ENCODE measurements at regions not wholly inside any gene's neighbourhood (a gene's known extent, or its start where the extent isn't known, plus 50 kb on each side); places are given as distances from the start of the nearest gene placed in this dataset.

- no peak for TF ChIP-seq CTCF (IDR thresholded peaks at IDR 0.05; ENCODE audit: borderline replicate concordance, insufficient read depth, low read depth, low read length)
- no peak overlapping the region for H3K4me3 ChIP-seq (ENCODE audit: low read depth, low read length)
Observed at GRCh38 chr6:121649951-121650350, 214.5 kb downstream of the GJA1 start.

GRCh38 chr6:121651420-121651819, 216.0 kb downstream of the GJA1 start:
- H3K4me3 ChIP-seq (ENCODE audit: low read depth, low read length): no peak overlapping the region
- TF ChIP-seq CTCF (IDR thresholded peaks at IDR 0.05; ENCODE audit: borderline replicate concordance, insufficient read depth, low read depth, low read length): no peak

- TF ChIP-seq CTCF (IDR thresholded peaks at IDR 0.05; ENCODE audit: borderline replicate concordance, insufficient read depth, low read depth, low read length): no peak
- no peak overlapping the region for H3K4me3 ChIP-seq (ENCODE audit: low read depth, low read length)
Observed at GRCh38 chr6:121652223-121652622, 216.8 kb downstream of the GJA1 start.

GRCh38 chr6:121652726-121653623, 217.5 kb downstream of the GJA1 start:
- no peak for TF ChIP-seq CTCF (IDR thresholded peaks at IDR 0.05; ENCODE audit: borderline replicate concordance, insufficient read depth, low read depth, low read length)
- H3K4me3 ChIP-seq (ENCODE audit: low read depth, low read length): no peak overlapping the region

- TF ChIP-seq CTCF (IDR thresholded peaks at IDR 0.05; ENCODE audit: borderline replicate concordance, insufficient read depth, low read depth, low read length): no peak
- H3K4me3 ChIP-seq (ENCODE audit: low read depth, low read length): no peak overlapping the region
Observed at GRCh38 chr6:121653624-121654008, 218.2 kb downstream of the GJA1 start.

- no peak overlapping the region for H3K4me3 ChIP-seq (ENCODE audit: low read depth, low read length)
- no peak for TF ChIP-seq CTCF (IDR thresholded peaks at IDR 0.05; ENCODE audit: borderline replicate concordance, insufficient read depth, low read depth, low read length)
Observed at GRCh38 chr6:121657972-121658371, 222.5 kb downstream of the GJA1 start.

- no peak for TF ChIP-seq CTCF (IDR thresholded peaks at IDR 0.05; ENCODE audit: borderline replicate concordance, insufficient read depth, low read depth, low read length)
- no peak overlapping the region for H3K4me3 ChIP-seq (ENCODE audit: low read depth, low read length)
Observed at GRCh38 chr6:121660277-121660676, 224.8 kb downstream of the GJA1 start.
